ENCODE measurements at regions not wholly inside any gene's neighbourhood (a gene's known extent, or its start where the extent isn't known, plus 50 kb on each side); places are given as distances from the start of the nearest gene placed in this dataset.

GRCh38 chr18:10157706-10158105 lies 243.9 kb downstream of the VAPA start:
- no peaks in the 10 kb centered on the region for H3K36me3 ChIP-seq
- H3K4me3 ChIP-seq = no peak overlapping the region
- TF ChIP-seq POLR2AphosphoS5 (IDR thresholded peaks at IDR 0.05) (no peak), POLR2A (IDR thresholded peaks at IDR 0.05) (no peak)
- TF ChIP-seq, protein P1, sequence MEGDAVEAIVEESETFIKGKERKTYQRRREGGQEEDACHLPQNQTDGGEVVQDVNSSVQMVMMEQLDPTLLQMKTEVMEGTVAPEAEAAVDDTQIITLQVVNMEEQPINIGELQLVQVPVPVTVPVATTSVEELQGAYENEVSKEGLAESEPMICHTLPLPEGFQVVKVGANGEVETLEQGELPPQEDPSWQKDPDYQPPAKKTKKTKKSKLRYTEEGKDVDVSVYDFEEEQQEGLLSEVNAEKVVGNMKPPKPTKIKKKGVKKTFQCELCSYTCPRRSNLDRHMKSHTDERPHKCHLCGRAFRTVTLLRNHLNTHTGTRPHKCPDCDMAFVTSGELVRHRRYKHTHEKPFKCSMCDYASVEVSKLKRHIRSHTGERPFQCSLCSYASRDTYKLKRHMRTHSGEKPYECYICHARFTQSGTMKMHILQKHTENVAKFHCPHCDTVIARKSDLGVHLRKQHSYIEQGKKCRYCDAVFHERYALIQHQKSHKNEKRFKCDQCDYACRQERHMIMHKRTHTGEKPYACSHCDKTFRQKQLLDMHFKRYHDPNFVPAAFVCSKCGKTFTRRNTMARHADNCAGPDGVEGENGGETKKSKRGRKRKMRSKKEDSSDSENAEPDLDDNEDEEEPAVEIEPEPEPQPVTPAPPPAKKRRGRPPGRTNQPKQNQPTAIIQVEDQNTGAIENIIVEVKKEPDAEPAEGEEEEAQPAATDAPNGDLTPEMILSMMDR (IDR thresholded peaks at IDR 0.05) = no peak
- no peaks in the 10 kb centered on the region for H3K27me3 ChIP-seq
- H3K4me1 ChIP-seq = no peaks in the 10 kb centered on the region
- DNase-seq (ENCODE audit: low spot score in 2 of 2) = no peak
- intact Hi-C loops (cut with DNase I; ENCODE audit: low total_unique reads) = no loop called here
- no peaks in the 10 kb centered on the region for H3K9me3 ChIP-seq
- H3K27ac ChIP-seq = no peak overlapping the region

- intact Hi-C loops (cut with DNase I; ENCODE audit: low total_unique reads) = no loop called here
- Histone ChIP-seq H3K27ac (no peak overlapping the region), H3K27me3 (no peaks in the 10 kb centered on the region), H3K4me3 (no peak overlapping the region), H3K9me3 (no peaks in the 10 kb centered on the region), H3K4me1 (no peaks in the 10 kb centered on the region), H3K36me3 (no peaks in the 10 kb centered on the region)
- no peak for DNase-seq (ENCODE audit: low spot score in 2 of 2)
- TF ChIP-seq, protein P1 (IDR thresholded peaks at IDR 0.05) = no peak
Observed at GRCh38 chr18:10160251-10160650, 246.4 kb downstream of the VAPA start.

GRCh38 chr18:10161315-10161714 lies 247.5 kb downstream of the VAPA start:
- no peak overlapping the region for H3K27ac ChIP-seq
- DNase-seq (ENCODE audit: low spot score in 2 of 2) = no peak
- no peaks in the 10 kb centered on the region for H3K27me3 ChIP-seq
- intact Hi-C loops (cut with DNase I; ENCODE audit: low total_unique reads) = no loop called here
- H3K4me3 ChIP-seq = no peak overlapping the region
- TF ChIP-seq, protein P1 (IDR thresholded peaks at IDR 0.05) = no peak
- TF ChIP-seq POLR2AphosphoS5 (IDR thresholded peaks at IDR 0.05) (no peak), POLR2A (IDR thresholded peaks at IDR 0.05) (no peak)
- no peaks in the 10 kb centered on the region for H3K4me1 ChIP-seq
- H3K36me3 ChIP-seq = no peaks in the 10 kb centered on the region
- H3K9me3 ChIP-seq = no peaks in the 10 kb centered on the region

DNA sequence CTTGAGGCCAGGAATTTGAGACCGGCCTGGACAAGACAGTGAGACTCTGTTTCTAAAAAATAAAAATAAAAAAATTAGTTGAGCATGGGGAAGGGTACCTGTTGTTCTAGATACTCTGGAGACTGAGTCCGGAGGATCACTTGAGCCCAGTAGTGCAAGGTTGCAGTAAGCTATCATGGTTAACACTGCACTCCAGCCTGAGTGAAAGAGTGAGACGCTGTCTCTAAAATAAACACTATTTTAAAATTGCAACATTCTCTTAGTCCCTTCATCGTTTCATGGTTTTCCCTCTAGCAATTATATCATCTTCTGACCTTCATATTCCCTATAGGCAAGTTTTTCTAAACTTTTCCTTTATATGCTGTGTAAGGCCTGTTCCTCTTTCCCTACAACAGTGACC lies 248.5 kb downstream of the VAPA start:
- Histone ChIP-seq H3K9me3 (no peaks in the 10 kb centered on the region), H3K4me1 (no peaks in the 10 kb centered on the region), H3K4me3 (no peak overlapping the region), H3K36me3 (no peaks in the 10 kb centered on the region), H3K27me3 (no peaks in the 10 kb centered on the region), H3K27ac (no peak overlapping the region)
- DNase-seq (ENCODE audit: low spot score in 2 of 2) = no peak
- intact Hi-C loops (cut with DNase I; ENCODE audit: low total_unique reads) = no loop called here
- TF ChIP-seq POLR2A (IDR thresholded peaks at IDR 0.05) (no peak), POLR2AphosphoS5 (IDR thresholded peaks at IDR 0.05) (no peak)
- TF ChIP-seq, protein P1 (IDR thresholded peaks at IDR 0.05) = no peak

DNA sequence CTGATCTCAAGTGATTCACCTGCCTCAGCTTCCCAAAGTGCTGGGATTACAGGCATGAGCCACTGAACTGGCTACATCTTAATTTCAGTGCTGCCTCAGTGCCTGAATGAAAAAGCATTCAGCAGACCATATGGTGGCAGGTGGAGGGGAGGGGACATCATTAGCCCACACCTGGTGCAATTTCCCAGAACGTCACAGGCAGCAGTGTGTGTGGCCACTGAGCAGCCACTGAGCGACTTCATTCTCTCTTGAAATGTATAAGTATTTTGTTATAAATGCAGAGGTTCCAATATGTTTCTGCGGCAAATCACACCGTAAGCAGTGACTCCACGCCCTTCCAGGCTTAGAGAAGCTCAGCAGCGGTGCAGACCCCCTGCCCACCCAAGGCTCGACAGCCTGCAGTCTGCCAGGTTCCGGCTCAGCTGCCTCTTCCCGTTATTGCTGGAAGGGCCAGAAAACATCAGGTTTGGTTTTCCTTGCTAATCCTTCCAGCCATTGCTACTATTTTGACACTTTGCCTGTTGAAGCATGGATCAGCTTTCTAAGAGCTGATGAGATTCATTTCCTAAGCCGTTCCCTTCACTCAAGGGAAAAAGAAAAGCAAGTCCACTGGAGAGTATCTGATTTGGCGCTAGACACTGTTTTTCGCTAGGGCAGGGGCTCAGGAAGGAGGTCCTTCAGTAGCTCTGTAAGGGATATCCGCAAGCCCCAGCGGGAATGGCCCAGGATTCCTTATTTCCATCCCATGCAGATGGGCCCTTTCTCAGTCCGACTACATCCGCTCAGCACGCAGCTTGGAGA lies 250.7 kb downstream of the VAPA start:
- Histone ChIP-seq H3K9me3 (no peaks in the 10 kb centered on the region), H3K36me3 (no peaks in the 10 kb centered on the region), H3K4me3 (no peak overlapping the region), H3K27ac (no peak overlapping the region), H3K27me3 (no peaks in the 10 kb centered on the region), H3K4me1 (no peaks in the 10 kb centered on the region)
- TF ChIP-seq, protein P1 (IDR thresholded peaks at IDR 0.05) = no peak
- TF ChIP-seq POLR2AphosphoS5 (IDR thresholded peaks at IDR 0.05) (no peak), POLR2A (IDR thresholded peaks at IDR 0.05) (no peak)
- intact Hi-C loops (cut with DNase I; ENCODE audit: low total_unique reads) = no loop called here
- DNase-seq (ENCODE audit: low spot score in 2 of 2) = no peak

Measured in breast epithelium (tissue), 4 donors.